ENCODE measurements at regions not wholly inside any gene's neighbourhood (a gene's known extent, or its start where the extent isn't known, plus 50 kb on each side); places are given as distances from the start of the nearest gene placed in this dataset.

DNA sequence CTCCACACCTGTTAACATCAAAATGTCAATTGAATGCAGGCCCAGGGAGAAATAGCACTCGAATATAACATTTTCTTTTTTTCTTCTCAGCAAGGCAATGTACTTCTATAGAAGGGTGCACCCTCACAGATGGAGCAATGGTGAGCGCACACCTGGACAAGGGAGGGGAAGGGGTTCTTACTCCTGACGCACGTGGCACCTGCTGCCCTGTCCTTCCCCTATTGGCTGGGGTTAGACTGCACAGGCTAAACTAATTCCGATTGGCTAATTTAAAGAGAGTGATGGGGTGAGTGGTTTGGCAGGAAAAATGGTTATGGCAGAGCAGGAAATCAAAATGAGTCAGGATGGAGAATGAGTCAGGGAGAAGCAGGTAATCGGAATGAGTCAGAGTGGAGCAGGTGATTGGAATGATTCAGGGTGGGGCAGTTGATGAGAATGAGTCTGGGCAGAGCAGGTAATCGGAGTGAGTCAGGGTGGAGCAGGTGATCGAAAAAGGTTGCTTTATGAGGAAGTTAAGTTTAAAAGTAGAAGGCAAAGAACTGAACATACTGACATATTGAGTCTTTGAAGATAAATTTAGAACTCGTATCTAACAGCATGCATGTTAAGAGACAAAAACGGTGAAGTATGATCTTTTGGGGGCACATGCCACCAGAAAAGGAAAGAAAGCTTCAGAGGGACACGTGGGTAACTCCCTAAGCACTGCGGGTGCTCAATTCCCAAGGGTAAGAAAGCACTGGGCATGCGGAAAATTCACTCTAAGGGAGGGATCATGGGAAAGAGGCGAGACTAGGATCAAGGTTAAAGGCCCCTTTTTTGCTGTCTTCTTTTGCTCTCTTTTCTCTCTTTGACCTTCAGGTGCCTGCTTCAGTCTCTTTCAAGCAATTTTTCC, 72.9 kb upstream of the GALNT15 start:
- H3K27me3 Mint-ChIP-seq, result no peaks in the 10 kb centered on the region
- ATAC-seq (ENCODE audit: low read depth) (no peak), DNase-seq (no peak)
- intact Hi-C loops (cut with micrococcal nuclease), result no loop called here
- H3K36me3 Mint-ChIP-seq (ENCODE audit: low read depth), result no peaks in the 10 kb centered on the region
- no peak overlapping the region for H3K27ac Mint-ChIP-seq
- ChIA-PET CTCF (no interaction called here), POLR2A (no interaction called here)
- H3K4me3 Mint-ChIP-seq, result no peak overlapping the region
- TF ChIP-seq, protein P1, sequence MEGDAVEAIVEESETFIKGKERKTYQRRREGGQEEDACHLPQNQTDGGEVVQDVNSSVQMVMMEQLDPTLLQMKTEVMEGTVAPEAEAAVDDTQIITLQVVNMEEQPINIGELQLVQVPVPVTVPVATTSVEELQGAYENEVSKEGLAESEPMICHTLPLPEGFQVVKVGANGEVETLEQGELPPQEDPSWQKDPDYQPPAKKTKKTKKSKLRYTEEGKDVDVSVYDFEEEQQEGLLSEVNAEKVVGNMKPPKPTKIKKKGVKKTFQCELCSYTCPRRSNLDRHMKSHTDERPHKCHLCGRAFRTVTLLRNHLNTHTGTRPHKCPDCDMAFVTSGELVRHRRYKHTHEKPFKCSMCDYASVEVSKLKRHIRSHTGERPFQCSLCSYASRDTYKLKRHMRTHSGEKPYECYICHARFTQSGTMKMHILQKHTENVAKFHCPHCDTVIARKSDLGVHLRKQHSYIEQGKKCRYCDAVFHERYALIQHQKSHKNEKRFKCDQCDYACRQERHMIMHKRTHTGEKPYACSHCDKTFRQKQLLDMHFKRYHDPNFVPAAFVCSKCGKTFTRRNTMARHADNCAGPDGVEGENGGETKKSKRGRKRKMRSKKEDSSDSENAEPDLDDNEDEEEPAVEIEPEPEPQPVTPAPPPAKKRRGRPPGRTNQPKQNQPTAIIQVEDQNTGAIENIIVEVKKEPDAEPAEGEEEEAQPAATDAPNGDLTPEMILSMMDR (IDR thresholded peaks at IDR 0.05), result no peak
- no peaks in the 10 kb centered on the region for H3K9me3 Mint-ChIP-seq
- no peaks in the 10 kb centered on the region for H3K4me1 Mint-ChIP-seq

DNA sequence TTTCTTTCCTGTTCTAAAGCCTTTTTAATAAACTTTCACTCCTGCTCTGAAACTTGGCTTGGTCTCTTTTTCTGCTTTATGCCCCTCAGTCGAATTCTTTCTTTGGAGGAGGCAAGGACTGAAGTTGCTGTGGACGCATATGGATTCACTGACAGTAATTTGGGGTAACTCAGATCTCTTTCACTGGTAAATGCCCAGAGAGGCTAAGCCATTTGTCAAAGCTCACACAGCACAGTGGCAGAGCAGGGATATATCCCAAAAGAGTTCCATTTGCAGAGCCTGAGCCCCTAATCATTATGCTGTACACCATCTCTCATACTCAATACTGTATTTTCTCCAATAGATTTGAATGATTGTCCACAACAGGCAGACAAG, 72.3 kb upstream of the GALNT15 start:
- CTCF ChIA-PET, result no interaction called here
- DNase-seq (no peak), ATAC-seq (ENCODE audit: low read depth) (no peak)
- Mint-ChIP-seq H3K36me3 (ENCODE audit: low read depth) (no peaks in the 10 kb centered on the region), H3K27ac (no peak overlapping the region), H3K4me1 (no peaks in the 10 kb centered on the region), H3K4me3 (no peak overlapping the region), H3K27me3 (no peaks in the 10 kb centered on the region), H3K9me3 (no peaks in the 10 kb centered on the region)
- POLR2A ChIA-PET, result no interaction called here
- TF ChIP-seq, protein P1 (IDR thresholded peaks at IDR 0.05), result no peak
- intact Hi-C loops (cut with micrococcal nuclease), result no loop called here

DNA sequence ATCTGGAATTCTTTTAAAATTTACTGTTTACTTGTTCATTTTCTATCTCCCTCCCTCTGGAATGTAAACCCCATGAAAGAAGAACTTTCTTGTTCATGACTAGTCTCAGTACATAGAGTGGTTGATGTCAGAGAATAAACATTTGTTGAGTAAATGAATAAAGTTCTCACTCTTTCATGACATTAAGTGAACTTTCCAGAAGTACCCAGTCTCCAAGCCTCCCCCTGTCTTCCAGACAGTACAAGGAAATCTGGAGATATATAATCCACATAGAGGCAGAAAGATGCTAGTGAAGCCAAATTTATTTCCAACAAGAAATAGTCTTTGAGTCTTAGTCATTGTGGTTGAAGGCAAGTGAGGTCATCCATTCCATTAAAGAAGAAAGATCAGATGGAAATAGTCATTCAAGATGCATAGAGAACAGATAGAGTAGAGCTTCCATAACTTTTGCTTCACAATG, 71.5 kb upstream of the GALNT15 start:
- ChIA-PET POLR2A (no interaction called here), CTCF (no interaction called here)
- Mint-ChIP-seq H3K4me3 (no peak overlapping the region), H3K9me3 (peaks cover 6% of the 10 kb centered on the region), H3K27me3 (no peaks in the 10 kb centered on the region), H3K27ac (no peak overlapping the region), H3K4me1 (no peaks in the 10 kb centered on the region), H3K36me3 (ENCODE audit: low read depth) (no peaks in the 10 kb centered on the region)
- DNase-seq (no peak), ATAC-seq (ENCODE audit: low read depth) (no peak)
- TF ChIP-seq, protein P1 (IDR thresholded peaks at IDR 0.05), result no peak
- intact Hi-C loops (cut with micrococcal nuclease), result no loop called here

DNA sequence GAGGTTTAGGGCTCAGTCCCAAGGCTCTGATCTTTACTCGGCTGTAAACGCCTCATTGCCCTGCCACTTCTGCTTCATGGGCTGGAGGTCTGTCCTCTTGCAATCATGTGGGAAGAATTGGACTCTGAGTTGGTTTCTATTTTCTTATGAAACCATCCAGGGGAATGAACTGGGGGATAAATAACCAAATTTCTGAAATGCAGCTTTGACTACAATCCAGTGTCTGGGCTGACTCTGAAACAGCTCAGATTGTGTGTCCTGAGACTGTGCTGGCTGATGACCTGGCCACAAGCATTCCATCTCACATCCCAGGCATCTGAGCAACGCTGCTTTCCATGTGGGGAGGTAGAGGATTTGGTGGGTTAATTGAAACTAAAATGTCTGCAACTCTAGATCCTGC, 71.0 kb upstream of the GALNT15 start:
- H3K27ac Mint-ChIP-seq, result no peak overlapping the region
- intact Hi-C loops (cut with micrococcal nuclease), result no loop called here
- TF ChIP-seq, protein P1 (IDR thresholded peaks at IDR 0.05), result no peak
- ATAC-seq (ENCODE audit: low read depth) (no peak), DNase-seq (no peak)
- ChIA-PET POLR2A (no interaction called here), CTCF (no interaction called here)
- no peaks in the 10 kb centered on the region for H3K4me1 Mint-ChIP-seq
- H3K27me3 Mint-ChIP-seq, result no peaks in the 10 kb centered on the region
- H3K4me3 Mint-ChIP-seq, result no peak overlapping the region
- H3K36me3 Mint-ChIP-seq (ENCODE audit: low read depth), result no peaks in the 10 kb centered on the region
- H3K9me3 Mint-ChIP-seq, result peaks cover 6% of the 10 kb centered on the region

DNA sequence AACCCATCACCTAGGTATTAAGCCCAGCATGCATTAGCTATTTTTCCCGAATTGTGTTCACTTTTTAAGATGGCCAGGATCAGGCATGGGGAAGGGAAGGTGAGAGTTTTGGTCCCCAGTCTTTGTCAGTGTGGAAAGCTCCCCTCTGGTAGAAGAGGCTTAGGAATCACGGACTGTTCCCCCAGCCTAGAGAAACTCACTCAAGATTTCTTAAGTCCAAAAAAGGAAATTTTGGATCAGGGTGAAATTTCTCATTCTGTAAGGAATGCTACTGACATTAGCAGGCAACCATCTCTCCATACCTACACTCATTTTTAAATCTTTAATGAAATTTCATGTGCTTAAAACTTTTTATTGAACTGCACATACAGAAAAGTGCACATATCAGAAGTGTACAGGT, 70.3 kb upstream of the GALNT15 start:
- ChIA-PET POLR2A (no interaction called here), CTCF (no interaction called here)
- intact Hi-C loops (cut with micrococcal nuclease), result no loop called here
- Mint-ChIP-seq H3K36me3 (ENCODE audit: low read depth) (no peaks in the 10 kb centered on the region), H3K4me3 (no peak overlapping the region), H3K9me3 (peaks cover 6% of the 10 kb centered on the region), H3K4me1 (no peaks in the 10 kb centered on the region), H3K27me3 (no peaks in the 10 kb centered on the region), H3K27ac (no peak overlapping the region)
- no peak for DNase-seq
- ATAC-seq (ENCODE audit: low read depth), result no peak
- TF ChIP-seq, protein P1 (IDR thresholded peaks at IDR 0.05), result no peak

Measured in activated B cell treated with CpG ODN at 0.5 μM for 24 hours (primary cell).